ENCODE measurements at regions not wholly inside any gene's neighbourhood (a gene's known extent, or its start where the extent isn't known, plus 50 kb on each side); places are given as distances from the start of the nearest gene placed in this dataset.

DNA sequence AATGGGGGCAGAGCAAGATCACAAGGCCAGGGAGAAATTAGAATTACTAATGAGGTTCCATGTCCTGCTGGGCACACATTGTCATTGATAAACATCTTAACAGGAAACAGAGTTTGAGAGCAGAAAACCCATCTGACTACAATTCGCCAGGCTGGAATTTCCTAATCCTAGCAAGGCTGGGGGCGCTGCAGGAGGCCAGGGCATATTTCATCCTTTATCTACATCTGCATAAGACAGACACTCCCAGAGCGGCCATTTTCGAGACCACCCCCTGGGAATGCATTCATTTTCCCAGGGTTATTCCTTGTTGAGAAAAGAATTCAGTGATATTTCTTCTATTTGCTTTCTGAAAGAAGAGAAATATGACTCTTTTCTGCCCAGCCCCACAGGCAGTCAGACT is 152.7 kb downstream of the SUCLG1 start:
- TF ChIP-seq FEZF1 (tag by site-specific recombination; IDR thresholded peaks at IDR 0.05) (no peak), ZNF501 (tag by site-specific recombination; IDR thresholded peaks at IDR 0.05) (no peak), KLF16 (tag by site-specific recombination; IDR thresholded peaks at IDR 0.05) (no peak), SETDB1 (IDR thresholded peaks at IDR 0.05; ENCODE audit: insufficient read length, low read length) (peak; percentile 96), ZNF530 (tag by site-specific recombination; IDR thresholded peaks at IDR 0.05; ENCODE audit: low read depth) (no peak), ZNF202 (tag by site-specific recombination; IDR thresholded peaks at IDR 0.05; ENCODE audit: borderline replicate concordance) (no peak), ZNF274 (IDR thresholded peaks at IDR 0.05; ENCODE audit: low read length) (no peak), ZNF274 (tag by site-specific recombination; IDR thresholded peaks at IDR 0.05; ENCODE audit: borderline replicate concordance) (no peak), ZBTB1 (tag by site-specific recombination; IDR thresholded peaks at IDR 0.05) (no peak)
- TF ChIP-seq, protein P1, sequence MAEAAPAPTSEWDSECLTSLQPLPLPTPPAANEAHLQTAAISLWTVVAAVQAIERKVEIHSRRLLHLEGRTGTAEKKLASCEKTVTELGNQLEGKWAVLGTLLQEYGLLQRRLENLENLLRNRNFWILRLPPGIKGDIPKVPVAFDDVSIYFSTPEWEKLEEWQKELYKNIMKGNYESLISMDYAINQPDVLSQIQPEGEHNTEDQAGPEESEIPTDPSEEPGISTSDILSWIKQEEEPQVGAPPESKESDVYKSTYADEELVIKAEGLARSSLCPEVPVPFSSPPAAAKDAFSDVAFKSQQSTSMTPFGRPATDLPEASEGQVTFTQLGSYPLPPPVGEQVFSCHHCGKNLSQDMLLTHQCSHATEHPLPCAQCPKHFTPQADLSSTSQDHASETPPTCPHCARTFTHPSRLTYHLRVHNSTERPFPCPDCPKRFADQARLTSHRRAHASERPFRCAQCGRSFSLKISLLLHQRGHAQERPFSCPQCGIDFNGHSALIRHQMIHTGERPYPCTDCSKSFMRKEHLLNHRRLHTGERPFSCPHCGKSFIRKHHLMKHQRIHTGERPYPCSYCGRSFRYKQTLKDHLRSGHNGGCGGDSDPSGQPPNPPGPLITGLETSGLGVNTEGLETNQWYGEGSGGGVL (tag by site-specific recombination; IDR thresholded peaks at IDR 0.05): no peak
- TF ChIP-seq, protein P2, sequence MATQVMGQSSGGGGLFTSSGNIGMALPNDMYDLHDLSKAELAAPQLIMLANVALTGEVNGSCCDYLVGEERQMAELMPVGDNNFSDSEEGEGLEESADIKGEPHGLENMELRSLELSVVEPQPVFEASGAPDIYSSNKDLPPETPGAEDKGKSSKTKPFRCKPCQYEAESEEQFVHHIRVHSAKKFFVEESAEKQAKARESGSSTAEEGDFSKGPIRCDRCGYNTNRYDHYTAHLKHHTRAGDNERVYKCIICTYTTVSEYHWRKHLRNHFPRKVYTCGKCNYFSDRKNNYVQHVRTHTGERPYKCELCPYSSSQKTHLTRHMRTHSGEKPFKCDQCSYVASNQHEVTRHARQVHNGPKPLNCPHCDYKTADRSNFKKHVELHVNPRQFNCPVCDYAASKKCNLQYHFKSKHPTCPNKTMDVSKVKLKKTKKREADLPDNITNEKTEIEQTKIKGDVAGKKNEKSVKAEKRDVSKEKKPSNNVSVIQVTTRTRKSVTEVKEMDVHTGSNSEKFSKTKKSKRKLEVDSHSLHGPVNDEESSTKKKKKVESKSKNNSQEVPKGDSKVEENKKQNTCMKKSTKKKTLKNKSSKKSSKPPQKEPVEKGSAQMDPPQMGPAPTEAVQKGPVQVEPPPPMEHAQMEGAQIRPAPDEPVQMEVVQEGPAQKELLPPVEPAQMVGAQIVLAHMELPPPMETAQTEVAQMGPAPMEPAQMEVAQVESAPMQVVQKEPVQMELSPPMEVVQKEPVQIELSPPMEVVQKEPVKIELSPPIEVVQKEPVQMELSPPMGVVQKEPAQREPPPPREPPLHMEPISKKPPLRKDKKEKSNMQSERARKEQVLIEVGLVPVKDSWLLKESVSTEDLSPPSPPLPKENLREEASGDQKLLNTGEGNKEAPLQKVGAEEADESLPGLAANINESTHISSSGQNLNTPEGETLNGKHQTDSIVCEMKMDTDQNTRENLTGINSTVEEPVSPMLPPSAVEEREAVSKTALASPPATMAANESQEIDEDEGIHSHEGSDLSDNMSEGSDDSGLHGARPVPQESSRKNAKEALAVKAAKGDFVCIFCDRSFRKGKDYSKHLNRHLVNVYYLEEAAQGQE (tag by site-specific recombination; IDR thresholded peaks at IDR 0.05): no peak
- TF ChIP-seq, protein P3, sequence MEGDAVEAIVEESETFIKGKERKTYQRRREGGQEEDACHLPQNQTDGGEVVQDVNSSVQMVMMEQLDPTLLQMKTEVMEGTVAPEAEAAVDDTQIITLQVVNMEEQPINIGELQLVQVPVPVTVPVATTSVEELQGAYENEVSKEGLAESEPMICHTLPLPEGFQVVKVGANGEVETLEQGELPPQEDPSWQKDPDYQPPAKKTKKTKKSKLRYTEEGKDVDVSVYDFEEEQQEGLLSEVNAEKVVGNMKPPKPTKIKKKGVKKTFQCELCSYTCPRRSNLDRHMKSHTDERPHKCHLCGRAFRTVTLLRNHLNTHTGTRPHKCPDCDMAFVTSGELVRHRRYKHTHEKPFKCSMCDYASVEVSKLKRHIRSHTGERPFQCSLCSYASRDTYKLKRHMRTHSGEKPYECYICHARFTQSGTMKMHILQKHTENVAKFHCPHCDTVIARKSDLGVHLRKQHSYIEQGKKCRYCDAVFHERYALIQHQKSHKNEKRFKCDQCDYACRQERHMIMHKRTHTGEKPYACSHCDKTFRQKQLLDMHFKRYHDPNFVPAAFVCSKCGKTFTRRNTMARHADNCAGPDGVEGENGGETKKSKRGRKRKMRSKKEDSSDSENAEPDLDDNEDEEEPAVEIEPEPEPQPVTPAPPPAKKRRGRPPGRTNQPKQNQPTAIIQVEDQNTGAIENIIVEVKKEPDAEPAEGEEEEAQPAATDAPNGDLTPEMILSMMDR (tag by site-specific recombination; IDR thresholded peaks at IDR 0.05): no peak

Data from HEK293 (cell line).